Ascending aorta (tissue), 2 donors: ENCODE measurements at regions not wholly inside any gene's neighbourhood (a gene's known extent, or its start where the extent isn't known, plus 50 kb on each side); places are given as distances from the start of the nearest gene placed in this dataset.

Source experiments
- DNase-seq, 2 donors: peaks; one replicate each; pipeline ENCODE4 v3.0.0-alpha.2; 2019; ENCODE audit warnings: low spot score in 2 of 2
- H3K27ac ChIP-seq, 2 donors: fragments of 200-600 bp; sonication (generic); one replicate each; pipeline ENCODE4 v1.5.1; 2016 to 2017; ENCODE audit warnings: mild to moderate bottlenecking in 1 of 2
- H3K27me3 ChIP-seq: fragments of 200-600 bp; sonication (generic); one replicate; pipeline ENCODE4 v1.5.1; 2017
- H3K36me3 ChIP-seq, 2 donors: fragments of 200-600 bp; sonication (generic); one replicate each; pipeline ENCODE4 v1.5.1; 2016
- H3K4me1 ChIP-seq, 2 donors: fragments of 200-600 bp; sonication (generic); one replicate each; pipeline ENCODE4 v1.5.1; 2016 to 2017; ENCODE audit warnings: mild to moderate bottlenecking in 1 of 2
- H3K4me3 ChIP-seq, 2 donors: fragments of 200-600 bp; sonication (generic); one replicate each; pipeline ENCODE4 v1.5.1; 2016 to 2017; ENCODE audit warnings: mild to moderate bottlenecking in 1 of 2
- H3K9me3 ChIP-seq, 2 donors: fragments of 200-600 bp; sonication (generic); one replicate each; pipeline ENCODE4 v1.5.1; 2016
- CTCF ChIP-seq, 3 experiments: fragments of 200-600 bp in 2 of 3; fragments of 450-650 bp in 1 of 3; sonication (generic) in 2 of 3; IDR thresholded peaks; one replicate each; pipeline ENCODE4 v1.5.1; 2016 to 2019; ENCODE audit warnings: antibody characterized with exemption in 3 of 3, mild to moderate bottlenecking in 1 of 3, moderate library complexity in 1 of 3
- intact Hi-C: fragments of 100-400 bp; cut with DNase I; formaldehyde crosslinking; loops from one replicate; pipeline ENCODE4 v1.15.1; 2023

GRCh38 chr19:31727536-31727935 is 378.3 kb upstream of the TSHZ3 start:
- DNase-seq: no peak
- no peak overlapping the region for H3K27ac ChIP-seq
- H3K4me3 ChIP-seq: no peak overlapping the region
- H3K27me3 ChIP-seq: no peaks in the 10 kb centered on the region
- no peaks in the 10 kb centered on the region for H3K36me3 ChIP-seq
- TF ChIP-seq CTCF (IDR thresholded peaks at IDR 0.05): no peak
- intact Hi-C loops: no loop called here
- no peaks in the 10 kb centered on the region for H3K9me3 ChIP-seq
- H3K4me1 ChIP-seq: no peaks in the 10 kb centered on the region

GRCh38 chr19:31730270-31730669 is 381.0 kb upstream of the TSHZ3 start:
- intact Hi-C loops: no loop called here
- Histone ChIP-seq H3K27ac (no peak overlapping the region), H3K9me3 (no peaks in the 10 kb centered on the region), H3K4me1 (no peaks in the 10 kb centered on the region), H3K36me3 (no peaks in the 10 kb centered on the region), H3K27me3 (no peaks in the 10 kb centered on the region), H3K4me3 (no peak overlapping the region)
- no peak for TF ChIP-seq CTCF (IDR thresholded peaks at IDR 0.05)
- no peak for DNase-seq

DNA sequence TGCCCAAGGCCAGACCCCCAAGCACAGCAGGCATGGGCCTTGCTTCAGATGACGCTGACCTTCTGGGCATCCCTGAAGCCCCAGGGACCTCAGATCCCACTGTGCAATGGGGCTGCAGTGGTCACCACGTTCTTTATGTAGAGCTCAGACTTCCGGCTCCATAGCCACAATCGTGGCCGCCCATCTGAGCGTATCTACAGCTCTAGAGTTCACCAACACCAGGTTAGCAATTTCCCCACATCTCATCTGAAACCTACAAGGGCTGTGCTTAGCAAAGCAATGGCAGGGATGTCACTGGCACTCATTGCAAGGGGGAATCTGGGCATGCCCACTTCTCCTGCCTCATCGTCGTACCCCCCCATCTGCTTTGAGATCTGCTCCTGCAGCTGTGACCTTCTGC is 384.4 kb upstream of the TSHZ3 start:
- Histone ChIP-seq H3K36me3 (no peaks in the 10 kb centered on the region), H3K27ac (no peak overlapping the region), H3K4me3 (no peak overlapping the region), H3K9me3 (no peaks in the 10 kb centered on the region), H3K27me3 (no peaks in the 10 kb centered on the region), H3K4me1 (no peaks in the 10 kb centered on the region)
- no peak for DNase-seq
- TF ChIP-seq CTCF (IDR thresholded peaks at IDR 0.05): no peak
- intact Hi-C loops: no loop called here

DNA sequence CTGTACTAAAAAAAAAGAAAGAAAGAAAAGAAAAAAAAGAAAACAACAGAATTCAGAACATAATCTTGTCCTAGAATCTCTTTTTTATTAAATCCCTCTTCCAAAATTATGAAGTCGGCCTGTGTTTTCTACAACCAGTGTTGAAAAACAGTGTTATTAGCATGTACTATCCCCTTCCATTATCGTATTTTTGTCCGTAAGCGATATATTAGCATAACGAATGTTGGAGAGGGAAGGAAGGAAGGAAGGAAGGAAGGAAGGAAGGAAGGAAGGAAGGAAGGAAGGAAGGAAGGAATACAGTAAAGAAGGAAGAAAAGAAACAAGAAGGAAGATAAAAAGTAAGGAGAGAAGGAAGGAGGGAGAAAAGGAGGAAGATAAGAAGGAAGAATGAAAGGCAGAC is 393.0 kb upstream of the TSHZ3 start:
- no peak for TF ChIP-seq CTCF (IDR thresholded peaks at IDR 0.05)
- no peak for DNase-seq
- intact Hi-C loops: no loop called here
- H3K9me3 ChIP-seq: no peaks in the 10 kb centered on the region
- no peak overlapping the region for H3K27ac ChIP-seq
- H3K4me1 ChIP-seq: no peaks in the 10 kb centered on the region
- no peak overlapping the region for H3K4me3 ChIP-seq
- H3K27me3 ChIP-seq: no peaks in the 10 kb centered on the region
- no peaks in the 10 kb centered on the region for H3K36me3 ChIP-seq

DNA sequence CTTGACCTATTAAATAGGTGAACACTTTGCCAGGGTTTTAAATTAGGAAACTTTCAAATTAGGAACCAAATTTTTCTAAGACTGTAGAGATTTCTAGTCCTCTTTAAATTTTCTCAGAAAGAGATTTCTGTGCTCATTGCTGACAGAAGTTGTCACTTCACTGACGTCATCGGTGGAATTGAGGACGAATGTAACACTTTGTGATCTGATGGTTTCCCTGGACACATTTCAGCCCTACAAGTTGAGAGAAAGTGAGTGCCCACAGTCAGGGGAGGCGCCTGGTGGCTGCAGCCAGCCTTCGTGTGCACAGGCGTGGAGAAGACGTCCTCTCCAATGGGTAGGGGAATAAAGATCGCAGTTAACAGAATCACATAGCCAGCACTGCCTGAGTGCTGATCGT is 396.5 kb upstream of the TSHZ3 start:
- Histone ChIP-seq H3K36me3 (no peaks in the 10 kb centered on the region), H3K4me1 (no peaks in the 10 kb centered on the region), H3K4me3 (no peak overlapping the region), H3K9me3 (no peaks in the 10 kb centered on the region), H3K27ac (no peak overlapping the region), H3K27me3 (no peaks in the 10 kb centered on the region)
- DNase-seq: no peak
- intact Hi-C loops: no loop called here
- TF ChIP-seq CTCF (IDR thresholded peaks at IDR 0.05): no peak

DNA sequence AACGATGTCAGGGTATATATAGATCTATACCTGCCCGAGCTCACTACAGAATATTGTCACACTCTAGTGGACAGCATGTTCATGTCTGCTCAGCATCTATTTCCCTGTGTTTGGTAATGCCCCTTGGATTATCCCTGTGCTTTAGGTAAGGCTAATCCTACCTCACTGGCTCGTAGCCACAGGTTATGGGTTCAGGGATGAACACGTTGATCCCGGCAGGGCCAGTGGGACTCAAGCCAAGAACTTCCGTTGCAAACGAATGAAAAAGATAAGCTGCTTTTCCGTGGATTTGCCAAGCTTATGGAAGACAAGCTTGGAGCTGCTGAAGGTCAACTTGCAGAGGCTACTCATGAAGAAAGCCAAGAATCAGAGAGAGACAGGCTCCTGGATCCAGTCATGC is 400.0 kb upstream of the TSHZ3 start:
- Histone ChIP-seq H3K4me1 (no peaks in the 10 kb centered on the region), H3K9me3 (no peaks in the 10 kb centered on the region), H3K27ac (no peak overlapping the region), H3K36me3 (no peaks in the 10 kb centered on the region), H3K4me3 (no peak overlapping the region), H3K27me3 (no peaks in the 10 kb centered on the region)
- TF ChIP-seq CTCF (IDR thresholded peaks at IDR 0.05): no peak
- no peak for DNase-seq
- intact Hi-C loops: no loop called here
